ENCODE measurements at regions not wholly inside any gene's neighbourhood (a gene's known extent, or its start where the extent isn't known, plus 50 kb on each side); places are given as distances from the start of the nearest gene placed in this dataset.

DNA sequence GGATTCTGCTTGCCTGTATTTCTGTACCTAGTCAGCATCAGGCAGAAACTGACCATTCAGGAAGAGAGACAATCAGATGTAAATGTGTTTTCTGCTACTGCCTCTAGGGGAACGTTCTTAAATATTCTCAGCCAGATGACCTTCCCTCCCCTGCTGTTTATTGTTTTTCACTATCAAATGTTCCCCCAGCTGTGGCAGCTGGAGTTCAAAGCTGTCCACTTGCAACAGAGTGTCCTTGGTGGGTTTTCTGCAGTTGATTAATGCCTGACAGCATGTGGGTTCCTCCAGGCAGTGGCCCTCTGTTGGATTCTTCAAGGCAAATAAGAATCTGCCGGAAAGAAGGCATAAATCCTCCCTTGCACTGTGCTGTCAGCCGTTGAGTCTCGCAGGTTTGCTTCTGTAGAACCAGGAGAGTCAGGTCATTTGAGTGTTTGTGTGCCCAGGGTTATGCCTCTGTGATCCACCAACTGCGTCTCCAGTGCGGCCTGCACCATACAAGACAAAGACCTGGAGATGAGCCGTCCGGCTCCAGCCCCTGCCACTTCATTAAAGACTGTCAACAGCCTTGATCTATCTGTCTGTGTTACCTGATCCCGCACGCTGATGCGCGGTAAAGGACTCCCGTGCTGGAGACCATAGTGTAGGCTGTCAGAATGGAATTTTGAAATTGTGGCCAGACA is 203.4 kb downstream of the GADD45G start:
- no peaks in the 10 kb centered on the region for H3K9me3 ChIP-seq (ENCODE audit: insufficient read depth, low read length)
- no peak overlapping the region for H3K4me3 ChIP-seq (ENCODE audit: insufficient read depth, low read length, poor library complexity, severe bottlenecking)
- no peak overlapping the region for H3K4me2 ChIP-seq (ENCODE audit: low read depth, low read length, poor library complexity, severe bottlenecking)
- TF ChIP-seq, protein P1, sequence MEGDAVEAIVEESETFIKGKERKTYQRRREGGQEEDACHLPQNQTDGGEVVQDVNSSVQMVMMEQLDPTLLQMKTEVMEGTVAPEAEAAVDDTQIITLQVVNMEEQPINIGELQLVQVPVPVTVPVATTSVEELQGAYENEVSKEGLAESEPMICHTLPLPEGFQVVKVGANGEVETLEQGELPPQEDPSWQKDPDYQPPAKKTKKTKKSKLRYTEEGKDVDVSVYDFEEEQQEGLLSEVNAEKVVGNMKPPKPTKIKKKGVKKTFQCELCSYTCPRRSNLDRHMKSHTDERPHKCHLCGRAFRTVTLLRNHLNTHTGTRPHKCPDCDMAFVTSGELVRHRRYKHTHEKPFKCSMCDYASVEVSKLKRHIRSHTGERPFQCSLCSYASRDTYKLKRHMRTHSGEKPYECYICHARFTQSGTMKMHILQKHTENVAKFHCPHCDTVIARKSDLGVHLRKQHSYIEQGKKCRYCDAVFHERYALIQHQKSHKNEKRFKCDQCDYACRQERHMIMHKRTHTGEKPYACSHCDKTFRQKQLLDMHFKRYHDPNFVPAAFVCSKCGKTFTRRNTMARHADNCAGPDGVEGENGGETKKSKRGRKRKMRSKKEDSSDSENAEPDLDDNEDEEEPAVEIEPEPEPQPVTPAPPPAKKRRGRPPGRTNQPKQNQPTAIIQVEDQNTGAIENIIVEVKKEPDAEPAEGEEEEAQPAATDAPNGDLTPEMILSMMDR (IDR thresholded peaks at IDR 0.05; ENCODE audit: insufficient read depth, low read length, poor library complexity, severe bottlenecking), result no peak
- TF ChIP-seq EZH2phosphoT487 (conservative IDR thresholded peaks at IDR 0.05; ENCODE audit: low read length), result no peak
- H2AFZ ChIP-seq (ENCODE audit: low read depth, low read length, severe bottlenecking), result no peak overlapping the region
- no peaks in the 10 kb centered on the region for H3K27me3 ChIP-seq (ENCODE audit: low read length)
- no peak overlapping the region for H3K27ac ChIP-seq (ENCODE audit: low read depth, low read length)
- no peaks in the 10 kb centered on the region for H4K20me1 ChIP-seq (ENCODE audit: low read depth, low read length)
- H3F3A ChIP-seq (ENCODE audit: insufficient read depth), result no peaks in the 10 kb centered on the region
- H3K36me3 ChIP-seq (ENCODE audit: low read length), result no peaks in the 10 kb centered on the region
- H3K9ac ChIP-seq (ENCODE audit: low read length), result no peak overlapping the region
- no peaks in the 10 kb centered on the region for H3K79me2 ChIP-seq (ENCODE audit: insufficient read depth, low read length)
- H3K9me2 ChIP-seq (replicated peaks; ENCODE audit: insufficient read depth, low read length), result no peaks in the 10 kb centered on the region

DNA sequence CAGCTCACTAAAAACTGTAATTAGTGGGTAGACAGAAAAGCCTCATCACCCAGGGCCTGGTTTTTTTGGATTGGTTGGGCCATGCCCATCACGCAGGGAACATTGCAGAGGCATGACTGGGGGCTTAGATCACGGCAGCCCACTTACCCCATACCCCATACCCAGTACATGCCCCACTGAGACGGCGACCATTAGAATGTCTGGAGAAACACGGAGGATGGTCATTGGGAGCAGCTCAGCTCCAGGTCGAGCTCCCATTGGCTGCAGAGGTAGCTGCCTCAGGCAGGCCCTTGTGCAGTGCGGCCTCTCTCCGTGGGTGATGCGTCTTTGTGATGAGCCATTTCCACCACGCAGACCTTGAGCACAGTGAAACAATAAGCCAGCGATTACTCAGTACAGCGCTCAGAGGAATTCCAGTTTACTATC is 204.0 kb downstream of the GADD45G start:
- Histone ChIP-seq H3F3A (ENCODE audit: insufficient read depth) (no peaks in the 10 kb centered on the region), H3K9me3 (ENCODE audit: insufficient read depth, low read length) (no peaks in the 10 kb centered on the region), H3K27ac (ENCODE audit: low read depth, low read length) (no peak overlapping the region), H3K79me2 (ENCODE audit: insufficient read depth, low read length) (no peaks in the 10 kb centered on the region), H3K4me3 (ENCODE audit: insufficient read depth, low read length, poor library complexity, severe bottlenecking) (no peak overlapping the region), H2AFZ (ENCODE audit: low read depth, low read length, severe bottlenecking) (no peak overlapping the region), H3K36me3 (ENCODE audit: low read length) (no peaks in the 10 kb centered on the region), H3K9ac (ENCODE audit: low read length) (no peak overlapping the region), H3K4me2 (ENCODE audit: low read depth, low read length, poor library complexity, severe bottlenecking) (no peak overlapping the region), H3K27me3 (ENCODE audit: low read length) (no peaks in the 10 kb centered on the region), H3K9me2 (replicated peaks; ENCODE audit: insufficient read depth, low read length) (no peaks in the 10 kb centered on the region), H4K20me1 (ENCODE audit: low read depth, low read length) (no peaks in the 10 kb centered on the region)
- TF ChIP-seq, protein P1 (IDR thresholded peaks at IDR 0.05; ENCODE audit: insufficient read depth, low read length, poor library complexity, severe bottlenecking), result no peak
- no peak for TF ChIP-seq EZH2phosphoT487 (conservative IDR thresholded peaks at IDR 0.05; ENCODE audit: low read length)

DNA sequence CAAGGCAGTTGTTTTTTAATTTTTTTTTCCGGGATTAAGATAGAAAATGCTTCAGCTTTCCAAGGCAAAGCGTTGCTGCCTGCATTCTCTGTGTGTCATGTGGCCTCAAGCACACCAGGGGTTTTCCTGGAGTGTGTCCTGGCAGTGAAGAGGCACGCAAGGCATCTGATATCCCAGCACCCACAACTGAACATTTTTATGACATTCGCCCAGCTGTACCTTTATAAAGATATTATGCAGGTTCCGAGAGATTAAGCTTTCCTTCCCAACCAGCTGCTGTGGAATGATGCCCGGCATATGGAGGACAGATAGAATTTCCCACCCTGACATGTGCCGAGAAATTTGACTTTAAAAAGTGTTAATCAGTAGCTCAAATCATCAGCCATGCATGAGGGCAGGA is 205.6 kb downstream of the GADD45G start:
- H3K36me3 ChIP-seq (ENCODE audit: low read length), result no peaks in the 10 kb centered on the region
- no peak overlapping the region for H3K4me2 ChIP-seq (ENCODE audit: low read depth, low read length, poor library complexity, severe bottlenecking)
- H3K9me3 ChIP-seq (ENCODE audit: insufficient read depth, low read length), result no peaks in the 10 kb centered on the region
- TF ChIP-seq EZH2phosphoT487 (conservative IDR thresholded peaks at IDR 0.05; ENCODE audit: low read length), result no peak
- TF ChIP-seq, protein P1 (IDR thresholded peaks at IDR 0.05; ENCODE audit: insufficient read depth, low read length, poor library complexity, severe bottlenecking), result no peak
- no peak overlapping the region for H3K9ac ChIP-seq (ENCODE audit: low read length)
- H3K27ac ChIP-seq (ENCODE audit: low read depth, low read length), result no peak overlapping the region
- no peak overlapping the region for H3K4me3 ChIP-seq (ENCODE audit: insufficient read depth, low read length, poor library complexity, severe bottlenecking)
- H4K20me1 ChIP-seq (ENCODE audit: low read depth, low read length), result no peaks in the 10 kb centered on the region
- no peaks in the 10 kb centered on the region for H3K27me3 ChIP-seq (ENCODE audit: low read length)
- no peaks in the 10 kb centered on the region for H3K79me2 ChIP-seq (ENCODE audit: insufficient read depth, low read length)
- no peak overlapping the region for H2AFZ ChIP-seq (ENCODE audit: low read depth, low read length, severe bottlenecking)
- H3K9me2 ChIP-seq (replicated peaks; ENCODE audit: insufficient read depth, low read length), result no peaks in the 10 kb centered on the region
- no peaks in the 10 kb centered on the region for H3F3A ChIP-seq (ENCODE audit: insufficient read depth)

Measured in SU-DHL-6 (cell line).